ENCODE measurements at regions not wholly inside any gene's neighbourhood (a gene's known extent, or its start where the extent isn't known, plus 50 kb on each side); places are given as distances from the start of the nearest gene placed in this dataset.

GRCh38 chr13:79081942-79082341 is 324.1 kb downstream of the RBM26 start:
- no peak for DNase-seq

- DNase-seq, result no peak
Measured at GRCh38 chr13:79079351-79079839, 326.7 kb downstream of the RBM26 start.

- DNase-seq, result no peak
Measured at GRCh38 chr13:79075703-79076102, 330.4 kb downstream of the RBM26 start.

- DNase-seq, result no peak
Measured at GRCh38 chr13:79070343-79070974, 335.6 kb downstream of the RBM26 start.

GRCh38 chr13:79062291-79062690 is 343.8 kb downstream of the RBM26 start:
- no peak for DNase-seq

GRCh38 chr13:79060216-79060615 is 345.8 kb downstream of the RBM26 start:
- no peak for DNase-seq

- DNase-seq, result no peak
Measured at GRCh38 chr13:79056706-79057105, 349.3 kb downstream of the RBM26 start.

GRCh38 chr13:79051472-79051871 is 354.6 kb downstream of the RBM26 start:
- no peak for DNase-seq

- no peak for DNase-seq
Measured at GRCh38 chr13:79044415-79044814, 361.6 kb downstream of the RBM26 start.

- DNase-seq, result no peak
Measured at GRCh38 chr13:79043208-79043607, 362.8 kb downstream of the RBM26 start.

- no peak for DNase-seq
Measured at GRCh38 chr13:79037197-79037596, 368.9 kb downstream of the RBM26 start.

- no peak for DNase-seq
Measured at GRCh38 chr13:79034341-79034740, 371.7 kb downstream of the RBM26 start.

- no peak for DNase-seq
Measured at GRCh38 chr13:79030513-79030912, 371.6 kb upstream of the OBI1 start.

- DNase-seq, result no peak
Measured at GRCh38 chr13:79018166-79018565, 359.2 kb upstream of the OBI1 start.

- no peak for DNase-seq
Measured at GRCh38 chr13:79011179-79011578, 352.2 kb upstream of the OBI1 start.

- DNase-seq, result no peak
Measured at GRCh38 chr13:79003989-79004898, 345.3 kb upstream of the OBI1 start.

GRCh38 chr13:78999494-78999893 is 340.5 kb upstream of the OBI1 start:
- DNase-seq, result no peak

- no peak for DNase-seq
Measured at GRCh38 chr13:78998630-78999315, 339.8 kb upstream of the OBI1 start.

GRCh38 chr13:78997902-78998629 is 339.1 kb upstream of the OBI1 start:
- DNase-seq, result no peak

- no peak for DNase-seq
Measured at GRCh38 chr13:78993792-78994191, 334.8 kb upstream of the OBI1 start.

GRCh38 chr13:78981913-78982312 is 323.0 kb upstream of the OBI1 start:
- no peak for DNase-seq

- no peak for DNase-seq
Measured at GRCh38 chr13:78979349-78979748, 320.4 kb upstream of the OBI1 start.
